H1 (cell line): ENCODE measurements at regions not wholly inside any gene's neighbourhood (a gene's known extent, or its start where the extent isn't known, plus 50 kb on each side); places are given as distances from the start of the nearest gene placed in this dataset.

Experiments used
- CTCF ChIP-seq, 3 experiments: IDR thresholded peaks; 1 replicate in 2 of 3; 2 replicates in 1 of 3; pipeline versions ENCODE4 v1.5.1 to v1.6.1; 2011; ENCODE audit warnings: low read length in 3 of 3, mild to moderate bottlenecking in 3 of 3, inconsistent platforms in 2 of 3, low read depth in 1 of 3, moderate library complexity in 1 of 3; ENCODE audit not compliant: insufficient read depth in 1 of 3; ENCODE audit errors: control extremely low read depth in 1 of 3
- EGR1 ChIP-seq: IDR thresholded peaks from 2 replicates; pipeline ENCODE4 v1.6.1; 2011; ENCODE audit warnings: low read depth, low read length, borderline replicate concordance
- EZH2 ChIP-seq: fragments of 200-600 bp; sonication (generic); IDR thresholded peaks from 2 replicates; pipeline ENCODE4 v1.7.1; 2012; ENCODE audit warnings: low read depth, mild to moderate bottlenecking, moderate library complexity, low read length, inconsistent platforms; ENCODE audit not compliant: severe bottlenecking
- FOSL1 ChIP-seq: IDR thresholded peaks from 2 replicates; pipeline ENCODE4 v1.6.1; 2011; ENCODE audit warnings: mild to moderate bottlenecking, low read depth, low read length, moderate library complexity; ENCODE audit not compliant: insufficient read depth
- GABPA ChIP-seq: IDR thresholded peaks from 2 replicates; pipeline ENCODE4 v1.6.1; 2011; ENCODE audit warnings: mild to moderate bottlenecking, low read length, moderate library complexity, borderline replicate concordance; ENCODE audit not compliant: insufficient read depth
- GTF2F1 ChIP-seq: IDR thresholded peaks from 2 replicates; pipeline ENCODE4 v1.6.1; 2012; ENCODE audit warnings: low read depth, low read length, improper control_type of control experiment, borderline replicate concordance
- KDM5A ChIP-seq: fragments of 200-600 bp; IDR thresholded peaks from 2 replicates; pipeline ENCODE4 v1.7.1; 2012; ENCODE audit warnings: mild to moderate bottlenecking, low read length, inconsistent platforms, mixed read lengths
- POLR2A ChIP-seq, 2 experiments: IDR thresholded peaks; 1 replicate in 1 of 2; 2 replicates in 1 of 2; pipeline ENCODE4 v1.6.1; 2011; ENCODE audit warnings: low read depth in 2 of 2, low read length in 2 of 2, mild to moderate bottlenecking in 2 of 2; ENCODE audit errors: control extremely low read depth in 1 of 2
- RFX5 ChIP-seq: IDR thresholded peaks from 2 replicates; pipeline ENCODE4 v1.6.1; 2011; ENCODE audit warnings: low read depth, low read length, improper control_type of control experiment, borderline replicate concordance
- SIX5 ChIP-seq: IDR thresholded peaks from 2 replicates; pipeline ENCODE4 v1.6.1; 2011; ENCODE audit warnings: mild to moderate bottlenecking, low read depth, low read length
- SP1 ChIP-seq: IDR thresholded peaks from 2 replicates; pipeline ENCODE4 v1.6.1; 2011; ENCODE audit warnings: low read depth, low read length
- TF ChIP-seq, protein P1 (sequence below): IDR thresholded peaks from 2 replicates; pipeline ENCODE4 v1.6.1; 2011; ENCODE audit warnings: low read length, improper control_type of control experiment

GRCh38 chr13:52905701-52906100 is 57.3 kb upstream of the PCDH8 start:
- no peak for TF ChIP-seq GABPA
- no peak for TF ChIP-seq CTCF (IDR thresholded peaks at IDR 0.05; ENCODE audit: control extremely low read depth in 1 of 3, insufficient read depth in 1 of 3, low read depth in 1 of 3, low read length in 3 of 3)
- TF ChIP-seq, protein P1, sequence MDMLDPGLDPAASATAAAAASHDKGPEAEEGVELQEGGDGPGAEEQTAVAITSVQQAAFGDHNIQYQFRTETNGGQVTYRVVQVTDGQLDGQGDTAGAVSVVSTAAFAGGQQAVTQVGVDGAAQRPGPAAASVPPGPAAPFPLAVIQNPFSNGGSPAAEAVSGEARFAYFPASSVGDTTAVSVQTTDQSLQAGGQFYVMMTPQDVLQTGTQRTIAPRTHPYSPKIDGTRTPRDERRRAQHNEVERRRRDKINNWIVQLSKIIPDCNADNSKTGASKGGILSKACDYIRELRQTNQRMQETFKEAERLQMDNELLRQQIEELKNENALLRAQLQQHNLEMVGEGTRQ: no peak
- no peak for TF ChIP-seq POLR2A (IDR thresholded peaks at IDR 0.05; ENCODE audit: control extremely low read depth in 1 of 2, low read depth in 2 of 2, low read length in 2 of 2)
- no peak for TF ChIP-seq GTF2F1
- TF ChIP-seq FOSL1: no peak
- TF ChIP-seq EZH2: no peak
- no peak for TF ChIP-seq RFX5
- no peak for TF ChIP-seq KDM5A
- TF ChIP-seq SIX5: no peak
- no peak for TF ChIP-seq SP1
- no peak for TF ChIP-seq EGR1
